H1 (cell line): ENCODE measurements at regions not wholly inside any gene's neighbourhood (a gene's known extent, or its start where the extent isn't known, plus 50 kb on each side); places are given as distances from the start of the nearest gene placed in this dataset.

Experiments
- CTCF ChIA-PET: fragments of 300-600 bp; sonication (Branson Sonifier 250); formaldehyde crosslinking; loops from one replicate; lab custom pipeline; 2021; ENCODE audit not compliant: partially characterized antibody; lab: Charles Lee
- POLR2A ChIA-PET: fragments of 300-600 bp; sonication (Branson Sonifier 250); formaldehyde crosslinking; loops from one replicate; lab custom pipeline; 2021; ENCODE audit warnings: inconsistent platforms; ENCODE audit not compliant: partially characterized antibody; lab: Charles Lee
- DNase-seq, 2 experiments: peaks; one replicate each; pipeline versions ENCODE4 v3.0.0 to v3.0.0-alpha.2; 2010 to 2022; ENCODE audit warnings: low spot score in 2 of 2, low read depth in 1 of 2, mixed read lengths in 1 of 2
- FAIRE-seq: peaks from 2 replicates; lab custom pipeline; 2011; peaks lifted over from hg19 to GRCh38; lab: Jason Lieb, UNC
- H2AFZ ChIP-seq: 2 replicates; pipeline ENCODE4 v1.8.1; 2012; ENCODE audit warnings: low read length, inconsistent platforms
- H2AK5ac ChIP-seq: 2 replicates; pipeline ENCODE4 v1.6.1; 2013; ENCODE audit warnings: low read depth, low read length
- H2BK120ac ChIP-seq: replicated peaks from 2 replicates; pipeline ENCODE3; 2013; ENCODE audit warnings: low read depth, low read length, inconsistent platforms
- H2BK12ac ChIP-seq: 2 replicates; pipeline ENCODE4 v1.6.1; 2013; ENCODE audit warnings: low read depth, low read length
- H2BK15ac ChIP-seq: 2 replicates; pipeline ENCODE4 v1.6.1; 2013; ENCODE audit warnings: low read length
- H2BK20ac ChIP-seq: 2 replicates; pipeline ENCODE4 v1.6.1; 2013; ENCODE audit warnings: low read length
- H2BK5ac ChIP-seq: 2 replicates; pipeline ENCODE4 v1.6.1; 2013; ENCODE audit warnings: low read depth, low read length
- H3K14ac ChIP-seq: 2 replicates; pipeline ENCODE4 v1.6.1; 2013; ENCODE audit warnings: inconsistent platforms; ENCODE audit not compliant: insufficient read length
- H3K18ac ChIP-seq: 2 replicates; pipeline ENCODE4 v1.6.1; 2013; ENCODE audit warnings: low read length; ENCODE audit errors: extremely low read depth
- H3K23ac ChIP-seq: 2 replicates; pipeline ENCODE4 v1.6.1; 2013; ENCODE audit warnings: inconsistent platforms; ENCODE audit not compliant: insufficient read length
- H3K23me2 ChIP-seq: 2 replicates; pipeline ENCODE4 v1.6.1; 2013; ENCODE audit warnings: low read depth, low read length
- H3K27ac ChIP-seq: 2 replicates; pipeline ENCODE4 v1.6.1; 2011; ENCODE audit warnings: low read depth, low read length, inconsistent platforms
- H3K27me3 ChIP-seq, 4 experiments: replicated peaks in 1 of 4; 1 replicate in 1 of 4; 2 replicates in 3 of 4; pipeline versions ENCODE4 v1.6.1 to v1.8.1; 2011 to 2013; ENCODE audit warnings: low read length in 3 of 4, mild to moderate bottlenecking in 3 of 4, inconsistent platforms in 2 of 4, mixed read lengths in 2 of 4, moderate library complexity in 1 of 4; ENCODE audit not compliant: control insufficient read depth in 3 of 4, insufficient read depth in 3 of 4; ENCODE audit errors: extremely low read depth in 1 of 4
- H3K36me3 ChIP-seq, 4 experiments: 2 replicates each; pipeline versions ENCODE4 v1.6.1 to v1.8.1; 2011 to 2013; ENCODE audit warnings: mild to moderate bottlenecking in 4 of 4, low read length in 3 of 4, moderate library complexity in 2 of 4, control low read depth in 1 of 4, inconsistent platforms in 1 of 4; ENCODE audit not compliant: insufficient read depth in 4 of 4, control insufficient read depth in 2 of 4
- H3K4ac ChIP-seq: replicated peaks from 2 replicates; pipeline ENCODE3; 2013; ENCODE audit warnings: low read length, low read depth, mixed read lengths, inconsistent platforms; ENCODE audit not compliant: insufficient read length
- H3K4me1 ChIP-seq, 4 experiments: replicated peaks in 1 of 4; 1 replicate in 1 of 4; 2 replicates in 3 of 4; pipeline versions ENCODE4 v1.6.1 to v1.8.1; 2011 to 2013; ENCODE audit warnings: low read length in 3 of 4, inconsistent platforms in 2 of 4, mixed read lengths in 1 of 4; ENCODE audit not compliant: insufficient read depth in 4 of 4, control insufficient read depth in 3 of 4
- H3K4me2 ChIP-seq, 2 experiments: 2 replicates each; pipeline versions ENCODE4 v1.6.1 to v1.8.1; 2011 to 2013; ENCODE audit warnings: low read depth in 2 of 2, low read length in 2 of 2, control low read depth in 1 of 2, inconsistent platforms in 1 of 2, mild to moderate bottlenecking in 1 of 2; ENCODE audit not compliant: insufficient read depth in 1 of 2
- H3K4me3 ChIP-seq, 4 experiments: fragments of 200-600, 300-600 bp in 1 of 4; sonication (generic), shearing (Covaris generic), sonication (Bioruptor Twin) in 1 of 4; 2 replicates each; pipeline versions ENCODE4 v1.5.1 to v1.8.1; 2011 to 2016; ENCODE audit warnings: low read length in 4 of 4, low read depth in 3 of 4, control low read depth in 2 of 4, inconsistent platforms in 2 of 4, mild to moderate bottlenecking in 2 of 4, mixed read lengths in 1 of 4, moderate library complexity in 1 of 4; ENCODE audit not compliant: insufficient read depth in 2 of 4; ENCODE audit errors: extremely low read depth in 1 of 4
- H3K56ac ChIP-seq: replicated peaks from 2 replicates; pipeline ENCODE3; 2013; ENCODE audit warnings: low read depth, mild to moderate bottlenecking, mixed read lengths, low read length, inconsistent platforms; ENCODE audit not compliant: insufficient read length
- H3K79me1 ChIP-seq: 2 replicates; pipeline ENCODE4 v1.6.1; 2013; ENCODE audit warnings: low read depth, low read length, control low read depth
- H3K79me2 ChIP-seq, 2 experiments: 2 replicates each; pipeline versions ENCODE4 v1.6.1 to v1.8.1; 2012 to 2013; ENCODE audit warnings: low read length in 2 of 2, mild to moderate bottlenecking in 2 of 2, inconsistent platforms in 1 of 2; ENCODE audit not compliant: insufficient read depth in 2 of 2, control insufficient read depth in 1 of 2
- H3K9ac ChIP-seq, 4 experiments: replicated peaks in 1 of 4; 1 replicate in 1 of 4; 2 replicates in 3 of 4; pipeline versions ENCODE4 v1.6.1 to v1.8.1; 2011 to 2013; ENCODE audit warnings: low read depth in 3 of 4, low read length in 3 of 4, control low read depth in 2 of 4, mild to moderate bottlenecking in 2 of 4, moderate library complexity in 2 of 4, inconsistent platforms in 1 of 4; ENCODE audit errors: extremely low read depth in 1 of 4
- H3K9me3 ChIP-seq, 2 experiments: 2 replicates each; pipeline versions ENCODE4 v1.6.1 to v1.8.1; 2012 to 2013; ENCODE audit warnings: mild to moderate bottlenecking in 2 of 2, moderate library complexity in 2 of 2, control low read depth in 1 of 2, inconsistent platforms in 1 of 2, low read depth in 1 of 2, low read length in 1 of 2, mixed read lengths in 1 of 2; ENCODE audit not compliant: insufficient read depth in 2 of 2
- H4K20me1 ChIP-seq, 2 experiments: replicated peaks in 1 of 2; 2 replicates each; pipeline versions ENCODE3 to v1.8.1; 2011 to 2013; ENCODE audit warnings: inconsistent platforms in 2 of 2, low read length in 2 of 2, mild to moderate bottlenecking in 1 of 2; ENCODE audit not compliant: insufficient read depth in 2 of 2, control insufficient read depth in 1 of 2
- H4K5ac ChIP-seq: 2 replicates; pipeline ENCODE4 v1.6.1; 2013; ENCODE audit warnings: low read length, low read depth, mixed read lengths, inconsistent platforms; ENCODE audit not compliant: insufficient read length
- H4K8ac ChIP-seq: 2 replicates; pipeline ENCODE4 v1.8.0; 2013; ENCODE audit warnings: mild to moderate bottlenecking, moderate library complexity, low read length, inconsistent platforms; ENCODE audit not compliant: insufficient read depth; ENCODE audit errors: extremely low read depth
- H4K91ac ChIP-seq: replicated peaks from 2 replicates; pipeline ENCODE3; 2013; ENCODE audit warnings: low read length, mixed read lengths, inconsistent platforms; ENCODE audit not compliant: insufficient read length
- MAX ChIP-seq: IDR thresholded peaks from 2 replicates; pipeline ENCODE4 v1.6.1; 2012; ENCODE audit warnings: inconsistent platforms
- WGBS, 2 experiments: shearing (Covaris generic) in 1 of 2; methylation state at CpG; one replicate each; pipeline versions ENCODE4 v1.1.6 to v1.1.7; 2013 to 2015; ENCODE audit warnings: low lambda C conversion rate in 2 of 2, mixed read lengths in 2 of 2, inconsistent platforms in 1 of 2, low coverage in 1 of 2, missing lambda C conversion rate in 1 of 2; ENCODE audit not compliant: insufficient replicate concordance in 2 of 2, insufficient coverage in 1 of 2, insufficient read length in 1 of 2; ENCODE audit errors: extremely low coverage in 1 of 2, missing lambda C conversion rate in 1 of 2; 5-methylcytosine and 5-hydroxymethylcytosine counted together

DNA sequence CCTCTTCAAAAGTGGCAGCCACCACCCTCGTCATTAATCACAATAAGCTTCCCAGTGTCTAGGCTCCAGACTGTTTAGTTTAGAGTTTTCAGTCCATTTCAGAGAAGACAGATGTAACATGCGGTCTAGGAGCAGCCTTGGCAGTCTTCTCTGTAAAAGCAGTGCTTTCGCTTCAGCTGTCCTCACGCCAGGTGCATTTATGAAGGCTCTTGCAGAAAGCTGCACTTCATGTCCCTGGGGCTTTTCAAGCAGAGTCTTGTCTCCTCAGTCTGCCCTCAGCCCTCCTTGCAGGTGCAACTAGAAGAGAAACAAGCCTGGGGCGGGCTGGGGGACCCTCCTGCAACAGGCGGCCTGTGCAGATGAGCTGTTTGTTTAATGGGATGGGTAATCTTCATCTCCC is 281.9 kb downstream of the DRD1 start:
- Histone ChIP-seq H4K5ac (no peak overlapping the region), H2BK15ac (no peak overlapping the region), H3K79me2 (no peaks in the 10 kb centered on the region), H3K4ac (no peak overlapping the region), H3K36me3 (no peaks in the 10 kb centered on the region), H3K27ac (no peak overlapping the region), H3K23ac (no peak overlapping the region), H3K79me1 (no peaks in the 10 kb centered on the region), H2BK12ac (no peak overlapping the region), H3K9ac (no peak overlapping the region), H2BK20ac (no peak overlapping the region), H3K4me1 (no peaks in the 10 kb centered on the region), H2AFZ (no peak overlapping the region), H3K4me2 (no peak overlapping the region), H3K9me3 (no peaks in the 10 kb centered on the region), H3K27me3 (no peaks in the 10 kb centered on the region), H3K14ac (no peak overlapping the region), H2BK5ac (no peak overlapping the region), H2BK120ac (no peak overlapping the region), H3K18ac (no peak overlapping the region), H2AK5ac (no peak overlapping the region), H3K56ac (no peak overlapping the region), H4K8ac (no peak overlapping the region), H3K23me2 (no peaks in the 10 kb centered on the region; the same call in 1 of the 2 replicates), H3K4me3 (no peak overlapping the region), H4K20me1 (peaks cover 0 to under 1% of the 10 kb centered on the region in 2 experiments), H4K91ac (no peak overlapping the region)
- ChIA-PET POLR2A (no interaction called here), CTCF (interaction anchor here (0.9 to 1.4 kb wide), 2 partner anchors 22 to 303 kb away, joined by 3 to 5 read pairs; no protein-coding TSS in a partner anchor)
- FAIRE-seq, result no peak
- DNase-seq, result no peak
- TF ChIP-seq MAX, result no peak
- 93% methylated on average over 6 of the region's 6 CpGs; no CpG with 5 or more reads in 1 of the 2 experiments for WGBS, 2 experiments
